Psoas muscle (tissue), 7 donors: ENCODE measurements at regions not wholly inside any gene's neighbourhood (a gene's known extent, or its start where the extent isn't known, plus 50 kb on each side); places are given as distances from the start of the nearest gene placed in this dataset.

ENCODE experiments used
- ATAC-seq, 4 donors: fragments of 200-7000 bp; cut with Tn5 transposase; one replicate each; pipeline ENCODE4 v1.9.1; 2020; ENCODE audit warnings: moderate library complexity in 3 of 4, mild to moderate bottlenecking in 2 of 4
- DNase-seq, 2 donors: peaks; one replicate each; pipeline ENCODE4 v3.0.0-alpha.2; 2020
- H3K27ac ChIP-seq: fragments of 200-600 bp; one replicate; pipeline ENCODE4 v1.8.0; 2022
- H3K27me3 ChIP-seq, 3 donors: fragments of 200-600 bp in 1 of 3; one replicate each; pipeline versions ENCODE4 v1.6.1 to v1.8.0; 2013 to 2022; ENCODE audit warnings: low read length in 2 of 3, mild to moderate bottlenecking in 2 of 3, moderate library complexity in 1 of 3; ENCODE audit not compliant: insufficient read depth in 3 of 3
- H3K36me3 ChIP-seq, 2 donors: fragments of 200-600 bp in 1 of 2; one replicate each; pipeline versions ENCODE4 v1.6.1 to v1.8.0; 2013 to 2022; ENCODE audit warnings: low read depth in 1 of 2, mild to moderate bottlenecking in 1 of 2, moderate library complexity in 1 of 2; ENCODE audit not compliant: insufficient read depth in 1 of 2
- H3K4me1 ChIP-seq: fragments of 200-600 bp; one replicate; pipeline ENCODE4 v1.8.0; 2022
- H3K4me3 ChIP-seq: fragments of 200-600 bp; one replicate; pipeline ENCODE4 v1.8.0; 2022; ENCODE audit warnings: mild to moderate bottlenecking
- H3K9me3 ChIP-seq: fragments of 200-600 bp; one replicate; pipeline ENCODE4 v1.8.0; 2022
- WGBS, 3 donors: extraction: QIAGEN DNeasy Blood & Tissue Kit; methylation state at CpG; one replicate each; pipeline versions ENCODE4 v1.1.6 to v1.1.7; 2013; 5-methylcytosine and 5-hydroxymethylcytosine counted together
- intact Hi-C, 2 donors: fragments of 100-400 bp; cut with DNase I; formaldehyde crosslinking; loops; one replicate each; pipeline versions ENCODE4 v1.11.0 to v1.14.2; 2022
- TF ChIP-seq, protein P1 (sequence below): fragments of 200-600 bp; IDR thresholded peaks from one replicate; pipeline ENCODE4 v1.8.0; 2022; ENCODE audit warnings: antibody characterized with exemption
- donor health status: healthy with polysubstance abuse.
- donor health status: DM: no; HTN: no; CAD: no; lungs with moderate emphysema.
- donor health status: Bipolar disorder and iron deficiency.
- donor health status: healthy.
- donor health status: DM: yes; HTN: yes; CAD: no.
- donor health status: DM: no; HTN: no; CAD: no.
- donor health status: DM: yes; HTN: yes; CAD: no.

DNA sequence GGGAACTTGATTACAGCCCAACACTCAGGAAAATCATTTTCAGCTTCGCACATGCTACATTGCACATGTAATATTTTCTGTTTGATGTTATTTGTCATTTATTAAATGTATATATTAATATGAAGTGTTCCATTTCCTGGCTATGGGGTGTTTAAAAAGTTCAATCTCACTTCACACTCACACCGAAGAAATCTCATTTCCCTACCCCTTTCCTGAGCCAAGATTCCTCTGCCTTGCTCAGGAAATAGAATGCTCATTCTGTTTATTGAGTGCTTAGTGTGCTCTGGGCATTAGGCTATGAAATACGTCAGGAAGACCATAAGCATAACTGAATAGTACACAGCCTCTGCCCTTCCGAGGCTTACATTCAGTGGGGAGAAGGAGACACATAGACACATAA, 331.9 kb upstream of the TSHZ3 start:
- Histone ChIP-seq H3K36me3 (no peaks in the 10 kb centered on the region), H3K9me3 (no peaks in the 10 kb centered on the region), H3K4me1 (no peaks in the 10 kb centered on the region), H3K27me3 (no peaks in the 10 kb centered on the region), H3K4me3 (no peak overlapping the region), H3K27ac (no peak overlapping the region)
- 38 to 44% (median 39%) methylated on average over 4 of the region's 4 CpGs for WGBS, 3 donors
- TF ChIP-seq, protein P1, sequence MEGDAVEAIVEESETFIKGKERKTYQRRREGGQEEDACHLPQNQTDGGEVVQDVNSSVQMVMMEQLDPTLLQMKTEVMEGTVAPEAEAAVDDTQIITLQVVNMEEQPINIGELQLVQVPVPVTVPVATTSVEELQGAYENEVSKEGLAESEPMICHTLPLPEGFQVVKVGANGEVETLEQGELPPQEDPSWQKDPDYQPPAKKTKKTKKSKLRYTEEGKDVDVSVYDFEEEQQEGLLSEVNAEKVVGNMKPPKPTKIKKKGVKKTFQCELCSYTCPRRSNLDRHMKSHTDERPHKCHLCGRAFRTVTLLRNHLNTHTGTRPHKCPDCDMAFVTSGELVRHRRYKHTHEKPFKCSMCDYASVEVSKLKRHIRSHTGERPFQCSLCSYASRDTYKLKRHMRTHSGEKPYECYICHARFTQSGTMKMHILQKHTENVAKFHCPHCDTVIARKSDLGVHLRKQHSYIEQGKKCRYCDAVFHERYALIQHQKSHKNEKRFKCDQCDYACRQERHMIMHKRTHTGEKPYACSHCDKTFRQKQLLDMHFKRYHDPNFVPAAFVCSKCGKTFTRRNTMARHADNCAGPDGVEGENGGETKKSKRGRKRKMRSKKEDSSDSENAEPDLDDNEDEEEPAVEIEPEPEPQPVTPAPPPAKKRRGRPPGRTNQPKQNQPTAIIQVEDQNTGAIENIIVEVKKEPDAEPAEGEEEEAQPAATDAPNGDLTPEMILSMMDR: no peak
- intact Hi-C loops: no loop called here
- ATAC-seq (no peak), DNase-seq (no peak)

DNA sequence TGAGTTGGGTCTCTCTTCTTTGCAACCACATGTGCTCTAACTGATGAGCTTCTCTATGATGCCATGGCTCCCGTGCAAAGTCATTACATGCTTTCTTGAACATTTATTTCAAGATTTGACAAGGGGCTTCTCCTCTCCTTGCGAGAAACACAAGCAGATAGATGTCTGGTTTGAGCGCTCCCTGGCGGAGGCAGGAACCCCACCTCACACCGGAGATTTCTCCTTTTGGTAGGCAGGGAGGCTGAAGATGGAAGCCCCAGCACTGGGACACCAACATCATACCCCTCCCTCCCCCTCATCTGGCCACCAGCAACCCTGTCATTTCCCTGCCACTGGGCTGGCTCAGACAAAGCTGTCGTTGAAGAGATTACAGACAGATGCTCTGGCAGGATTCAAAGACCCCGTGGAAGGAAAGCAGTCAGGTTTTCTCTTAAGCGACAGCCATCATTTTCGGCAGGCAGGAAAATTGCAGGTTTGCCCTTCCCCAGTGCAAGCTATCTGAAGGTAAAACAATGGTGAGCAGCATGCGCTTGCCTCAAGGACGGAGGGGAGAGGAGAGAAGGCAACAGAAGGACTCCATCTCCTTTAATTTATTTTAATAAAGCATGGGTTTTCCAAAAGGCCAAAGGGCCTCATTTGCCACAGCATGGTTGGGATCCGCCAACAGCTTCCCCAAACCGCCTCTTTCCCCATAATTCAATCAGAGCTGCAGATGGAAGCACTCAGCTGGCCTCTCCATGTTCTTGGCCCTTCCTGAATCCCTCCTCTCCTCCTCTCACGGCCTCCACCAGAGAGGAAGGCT, 344.1 kb upstream of the TSHZ3 start:
- peaks cover 4% of the 10 kb centered on the region for H3K9me3 ChIP-seq
- H3K4me1 ChIP-seq: no peaks in the 10 kb centered on the region
- H3K4me3 ChIP-seq: no peak overlapping the region
- H3K36me3 ChIP-seq: no peaks in the 10 kb centered on the region
- no peaks in the 10 kb centered on the region for H3K27me3 ChIP-seq
- WGBS, 3 donors: 81 to 84% (median 82%) methylated on average over 13 to 14 of the region's 14 CpGs
- H3K27ac ChIP-seq: no peak overlapping the region
- DNase-seq (no peak), ATAC-seq (no peak)
- TF ChIP-seq, protein P1: no peak
- intact Hi-C loops: no loop called here

DNA sequence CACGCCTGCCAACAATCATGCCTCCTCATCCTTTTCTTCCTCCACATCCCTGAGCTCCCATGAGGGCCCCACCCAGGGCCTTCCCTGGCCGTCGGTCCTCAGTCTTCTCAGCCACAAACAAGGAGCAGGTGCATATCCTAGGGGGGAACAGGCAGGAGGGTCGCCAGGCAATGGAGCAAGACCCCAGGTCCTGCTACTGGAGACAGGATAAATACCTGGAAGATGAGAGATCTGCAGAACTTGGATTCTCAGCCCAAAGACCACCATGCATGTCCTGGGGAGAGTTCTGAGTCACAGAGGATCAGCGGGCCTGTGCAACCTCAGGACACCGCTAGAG, 344.7 kb upstream of the TSHZ3 start:
- TF ChIP-seq, protein P1: no peak
- H3K27ac ChIP-seq: no peak overlapping the region
- ATAC-seq (no peak), DNase-seq (no peak)
- no peaks in the 10 kb centered on the region for H3K27me3 ChIP-seq
- intact Hi-C loops: no loop called here
- H3K36me3 ChIP-seq: no peaks in the 10 kb centered on the region
- no peaks in the 10 kb centered on the region for H3K4me1 ChIP-seq
- WGBS, 3 donors: 77 to 84% (median 84%) methylated on average over 6 of the region's 6 CpGs
- H3K4me3 ChIP-seq: no peak overlapping the region
- H3K9me3 ChIP-seq: peaks cover 4% of the 10 kb centered on the region

DNA sequence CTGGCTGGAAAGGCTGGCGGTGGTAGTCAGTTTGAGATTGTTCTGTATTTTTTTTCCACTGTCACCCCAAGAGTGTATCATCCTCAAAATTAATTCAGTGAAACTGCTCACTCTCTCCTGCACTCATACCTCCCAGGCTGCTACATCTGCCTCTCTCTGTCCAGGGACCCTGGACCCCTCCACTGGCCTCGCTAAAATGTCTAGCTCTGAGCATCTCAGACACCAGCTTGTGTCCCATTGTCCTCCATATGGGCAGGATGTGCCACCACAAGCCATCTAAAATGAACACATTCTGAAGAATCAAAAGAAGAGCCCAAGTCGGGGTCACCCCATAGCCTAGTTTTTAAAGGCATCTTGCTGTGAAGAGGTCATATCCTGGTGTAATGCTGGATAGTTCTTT, 345.5 kb upstream of the TSHZ3 start:
- intact Hi-C loops: no loop called here
- no peaks in the 10 kb centered on the region for H3K9me3 ChIP-seq
- no peak for ATAC-seq
- 90 to 99% (median 91%) methylated on average over 3 of the region's 3 CpGs for whole genome bisulfite sequencing, 3 donors
- H3K36me3 ChIP-seq: no peaks in the 10 kb centered on the region
- no peak overlapping the region for H3K27ac ChIP-seq
- H3K4me3 ChIP-seq: no peak overlapping the region
- H3K4me1 ChIP-seq: no peaks in the 10 kb centered on the region
- DNase-seq: no peak
- TF ChIP-seq, protein P1: no peak
- H3K27me3 ChIP-seq: no peaks in the 10 kb centered on the region

DNA sequence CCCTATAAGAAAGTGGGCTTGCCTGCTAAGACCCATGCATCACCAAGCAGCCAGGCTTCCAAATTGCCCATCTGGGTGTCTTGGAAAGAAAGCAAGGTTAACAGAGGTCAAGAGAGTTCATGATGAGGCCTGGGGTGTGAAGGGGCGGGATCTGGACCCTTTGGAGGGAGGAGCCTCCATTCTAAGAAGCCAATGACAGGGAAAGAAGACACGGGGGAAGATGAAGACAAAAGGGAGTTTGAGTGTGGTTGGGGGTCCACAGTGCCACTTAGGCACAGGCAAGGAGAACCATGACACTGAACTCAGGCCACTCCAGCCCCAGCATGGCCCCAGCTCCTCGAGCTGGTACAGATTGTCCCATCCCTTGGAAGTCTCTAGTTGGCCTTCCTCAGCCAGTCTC, 350.2 kb upstream of the TSHZ3 start:
- 68 to 85% (median 71%) methylated on average over 3 of the region's 3 CpGs for WGBS, 3 donors
- intact Hi-C loops: no loop called here
- no peak for DNase-seq

More for the DNA sequence above, 350.2 kb upstream of the TSHZ3 start:
- TF ChIP-seq, protein P1: no peak
- Histone ChIP-seq H3K36me3 (no peaks in the 10 kb centered on the region), H3K27ac (no peak overlapping the region), H3K4me3 (no peak overlapping the region), H3K27me3 (no peaks in the 10 kb centered on the region), H3K9me3 (peaks cover 8% of the 10 kb centered on the region), H3K4me1 (no peaks in the 10 kb centered on the region)
- ATAC-seq: no peak
